Muscle layer of duodenum (tissue), 2 donors: ENCODE measurements at regions not wholly inside any gene's neighbourhood (a gene's known extent, or its start where the extent isn't known, plus 50 kb on each side); places are given as distances from the start of the nearest gene placed in this dataset.
A peak's percentile ranks its signal among the peaks of the same experiment; 100 is the strongest.

Experiments
- H3K27ac ChIP-seq: one replicate; pipeline ENCODE4 v1.7.0; 2013; ENCODE audit warnings: mild to moderate bottlenecking, low read length
- H3K27me3 ChIP-seq: one replicate; pipeline ENCODE4 v1.7.0; 2013; ENCODE audit warnings: low read depth, mild to moderate bottlenecking, control low read depth, low read length
- H3K36me3 ChIP-seq, 2 donors: one replicate each; pipeline ENCODE4 v1.7.0; 2013; ENCODE audit warnings: low read length in 2 of 2, control low read depth in 1 of 2, mild to moderate bottlenecking in 1 of 2; ENCODE audit not compliant: insufficient read depth in 2 of 2, control insufficient read depth in 1 of 2
- H3K4me1 ChIP-seq, 2 donors: one replicate each; pipeline ENCODE4 v1.7.0; 2013; ENCODE audit warnings: low read length in 2 of 2, mild to moderate bottlenecking in 2 of 2, control low read depth in 1 of 2, moderate library complexity in 1 of 2; ENCODE audit not compliant: insufficient read depth in 2 of 2, control insufficient read depth in 1 of 2
- H3K4me3 ChIP-seq, 2 donors: one replicate each; pipeline ENCODE4 v1.7.0; 2013; ENCODE audit warnings: low read length in 2 of 2, low read depth in 1 of 2, mild to moderate bottlenecking in 1 of 2
- H3K9me3 ChIP-seq, 2 donors: one replicate each; pipeline ENCODE4 v1.7.0; 2013; ENCODE audit warnings: low read length in 2 of 2, control low read depth in 1 of 2, mild to moderate bottlenecking in 1 of 2; ENCODE audit not compliant: control insufficient read depth in 1 of 2
- donor health status: healthy.

- H3K27ac ChIP-seq, result no peak overlapping the region
- no peaks in the 10 kb centered on the region for H3K9me3 ChIP-seq
- H3K27me3 ChIP-seq, result no peaks in the 10 kb centered on the region
- H3K4me3 ChIP-seq, result no peak overlapping the region
- no peaks in the 10 kb centered on the region for H3K4me1 ChIP-seq
- no peaks in the 10 kb centered on the region for H3K36me3 ChIP-seq
Measured at GRCh38 chr4:158051401-158052235, 121.2 kb downstream of the GASK1B start.

- no peaks in the 10 kb centered on the region for H3K9me3 ChIP-seq
- no peak overlapping the region for H3K27ac ChIP-seq
- no peak overlapping the region for H3K4me3 ChIP-seq
- no peaks in the 10 kb centered on the region for H3K27me3 ChIP-seq
- no peaks in the 10 kb centered on the region for H3K36me3 ChIP-seq
- no peaks in the 10 kb centered on the region for H3K4me1 ChIP-seq
Measured at GRCh38 chr4:158050942-158051341, 121.9 kb downstream of the GASK1B start.

- no peaks in the 10 kb centered on the region for H3K27me3 ChIP-seq
- H3K27ac ChIP-seq, result no peak overlapping the region
- H3K4me1 ChIP-seq, result no peaks in the 10 kb centered on the region
- H3K36me3 ChIP-seq, result no peaks in the 10 kb centered on the region
- no peak overlapping the region for H3K4me3 ChIP-seq
- peaks cover 0 to 5% of the 10 kb centered on the region in 2 donors for H3K9me3 ChIP-seq
Measured at GRCh38 chr4:158046345-158046744, 126.5 kb downstream of the GASK1B start.

GRCh38 chr4:158043971-158044618 is 128.7 kb downstream of the GASK1B start:
- H3K27ac ChIP-seq, result no peak overlapping the region
- H3K4me3 ChIP-seq, result no peak overlapping the region

GRCh38 chr4:158042591-158043030 is 130.2 kb downstream of the GASK1B start:
- no peaks in the 10 kb centered on the region for H3K36me3 ChIP-seq
- H3K27me3 ChIP-seq, result no peaks in the 10 kb centered on the region
- H3K4me1 ChIP-seq, result no peaks in the 10 kb centered on the region
- peaks cover 0 to 8% of the 10 kb centered on the region in 2 donors for H3K9me3 ChIP-seq
- H3K4me3 ChIP-seq, result no peak overlapping the region
- no peak overlapping the region for H3K27ac ChIP-seq

More at GRCh38 chr4:158043971-158044618, 128.7 kb downstream of the GASK1B start:
- Histone ChIP-seq H3K36me3 (no peaks in the 10 kb centered on the region), H3K4me1 (no peaks in the 10 kb centered on the region), H3K9me3 (peaks cover 0 to 8% of the 10 kb centered on the region in 2 donors), H3K27me3 (no peaks in the 10 kb centered on the region)

GRCh38 chr4:158038718-158039117 is 134.1 kb downstream of the GASK1B start:
- Histone ChIP-seq H3K27ac (no peak overlapping the region), H3K4me3 (no peak overlapping the region), H3K36me3 (no peaks in the 10 kb centered on the region), H3K4me1 (peaks cover 0 to 2% of the 10 kb centered on the region in 2 donors), H3K27me3 (no peaks in the 10 kb centered on the region), H3K9me3 (peaks cover 0 to 3% of the 10 kb centered on the region in 2 donors)

- no peak overlapping the region for H3K27ac ChIP-seq
- peaks cover 0 to 3% of the 10 kb centered on the region in 2 donors for H3K9me3 ChIP-seq
- no peaks in the 10 kb centered on the region for H3K27me3 ChIP-seq
- H3K36me3 ChIP-seq, result no peaks in the 10 kb centered on the region
- no peak overlapping the region for H3K4me3 ChIP-seq
- peaks cover 0 to 5% of the 10 kb centered on the region in 2 donors for H3K4me1 ChIP-seq
Measured at GRCh38 chr4:158036998-158037397, 135.8 kb downstream of the GASK1B start.

GRCh38 chr4:158035662-158036195 is 137.1 kb downstream of the GASK1B start:
- Histone ChIP-seq H3K36me3 (no peaks in the 10 kb centered on the region), H3K4me3 (no peak overlapping the region), H3K4me1 (peaks cover 0 to 5% of the 10 kb centered on the region in 2 donors), H3K27me3 (no peaks in the 10 kb centered on the region), H3K9me3 (peaks cover 0 to 3% of the 10 kb centered on the region in 2 donors), H3K27ac (no peak overlapping the region)

GRCh38 chr4:158033416-158034120 is 139.3 kb downstream of the GASK1B start:
- no peaks in the 10 kb centered on the region for H3K27me3 ChIP-seq
- peak overlapping the region; percentile 41 for H3K27ac ChIP-seq
- H3K36me3 ChIP-seq, result no peaks in the 10 kb centered on the region
- no peak overlapping the region for H3K4me3 ChIP-seq
- peaks cover 0 to 5% of the 10 kb centered on the region in 2 donors for H3K4me1 ChIP-seq
- H3K9me3 ChIP-seq, result peaks cover 0 to 3% of the 10 kb centered on the region in 2 donors

- Histone ChIP-seq H3K27me3 (no peaks in the 10 kb centered on the region), H3K4me1 (peaks cover 0 to 5% of the 10 kb centered on the region in 2 donors), H3K4me3 (no peak overlapping the region), H3K9me3 (peaks cover 0 to 8% of the 10 kb centered on the region in 2 donors), H3K36me3 (no peaks in the 10 kb centered on the region), H3K27ac (peak overlapping the region; percentile 41)
Measured at GRCh38 chr4:158032733-158033415, 140.0 kb downstream of the GASK1B start.
